KMS-11 (cell line): ENCODE measurements at regions not wholly inside any gene's neighbourhood (a gene's known extent, or its start where the extent isn't known, plus 50 kb on each side); places are given as distances from the start of the nearest gene placed in this dataset.

ENCODE experiments used
- H2AFZ ChIP-seq: fragments of 200-600 bp; sonication (generic); 2 replicates; pipeline ENCODE4 v1.6.1; 2016; ENCODE audit warnings: antibody characterized with exemption, mixed run types, low read depth
- H3K27ac ChIP-seq: fragments of 200-600 bp; sonication (generic); 2 replicates; pipeline ENCODE4 v1.6.1; 2016; ENCODE audit warnings: mild to moderate bottlenecking, mixed run types
- H3K27me3 ChIP-seq: fragments of 200-600 bp; sonication (generic); 2 replicates; pipeline ENCODE4 v1.6.1; 2017; ENCODE audit warnings: mild to moderate bottlenecking, low read depth, mixed run types, moderate library complexity; ENCODE audit not compliant: insufficient read depth
- H3K36me3 ChIP-seq: fragments of 200-600 bp; sonication (generic); 2 replicates; pipeline ENCODE4 v1.6.1; 2017; ENCODE audit warnings: mild to moderate bottlenecking, mixed run types; ENCODE audit not compliant: insufficient read depth
- H3K4me1 ChIP-seq: fragments of 200-600 bp; sonication (generic); 2 replicates; pipeline ENCODE4 v1.6.1; 2016; ENCODE audit warnings: mild to moderate bottlenecking, low read depth, mixed run types; ENCODE audit not compliant: poor library complexity, severe bottlenecking
- H3K4me2 ChIP-seq: fragments of 200-600 bp; sonication (generic); 2 replicates; pipeline ENCODE4 v1.7.0; 2016; ENCODE audit warnings: mild to moderate bottlenecking, mixed run types
- H3K4me3 ChIP-seq: fragments of 200-600 bp; sonication (generic); IDR thresholded peaks from 2 replicates; pipeline ENCODE4 v1.6.1; 2017; ENCODE audit warnings: low read depth, low read length, mixed read lengths; ENCODE audit not compliant: insufficient read depth
- H3K79me2 ChIP-seq: fragments of 200-600 bp; sonication (generic); 2 replicates; pipeline ENCODE4 v1.6.1; 2016; ENCODE audit warnings: low read depth, mixed run types; ENCODE audit not compliant: insufficient read depth
- H3K9ac ChIP-seq: fragments of 200-600 bp; sonication (generic); 2 replicates; pipeline ENCODE4 v1.6.1; 2016; ENCODE audit warnings: mild to moderate bottlenecking, mixed run types
- H4K20me1 ChIP-seq: fragments of 200-600 bp; sonication (generic); 2 replicates; pipeline ENCODE4 v1.6.1; 2016; ENCODE audit warnings: mild to moderate bottlenecking, mixed run types; ENCODE audit not compliant: insufficient read depth
- TF ChIP-seq, protein P1 (sequence below): fragments of 200-600 bp; sonication (generic); conservative IDR thresholded peaks from 2 replicates; pipeline ENCODE4 v1.6.1; 2017; ENCODE audit warnings: low read depth, mild to moderate bottlenecking, antibody characterized with exemption, low read length, moderate library complexity, mixed read lengths

DNA sequence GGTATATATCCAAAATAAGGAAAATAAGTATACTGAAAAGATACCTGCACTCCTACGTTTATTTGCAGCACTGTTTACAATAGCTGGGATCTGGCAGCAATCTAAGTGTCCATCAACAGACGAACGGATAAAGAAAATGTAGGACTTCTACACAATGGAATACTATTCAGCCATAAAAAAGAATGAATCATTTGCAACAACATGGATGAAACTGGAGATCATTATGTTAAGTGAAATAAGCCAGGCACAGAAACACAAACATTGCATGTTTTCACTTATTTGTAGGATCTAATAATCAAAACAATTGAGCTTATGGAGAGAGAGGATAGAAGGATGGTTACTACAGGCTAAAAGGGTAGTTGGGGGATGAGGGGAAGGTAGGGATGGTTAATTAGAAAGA lies 494.0 kb downstream of the UQCRFS1 start:
- TF ChIP-seq, protein P1, sequence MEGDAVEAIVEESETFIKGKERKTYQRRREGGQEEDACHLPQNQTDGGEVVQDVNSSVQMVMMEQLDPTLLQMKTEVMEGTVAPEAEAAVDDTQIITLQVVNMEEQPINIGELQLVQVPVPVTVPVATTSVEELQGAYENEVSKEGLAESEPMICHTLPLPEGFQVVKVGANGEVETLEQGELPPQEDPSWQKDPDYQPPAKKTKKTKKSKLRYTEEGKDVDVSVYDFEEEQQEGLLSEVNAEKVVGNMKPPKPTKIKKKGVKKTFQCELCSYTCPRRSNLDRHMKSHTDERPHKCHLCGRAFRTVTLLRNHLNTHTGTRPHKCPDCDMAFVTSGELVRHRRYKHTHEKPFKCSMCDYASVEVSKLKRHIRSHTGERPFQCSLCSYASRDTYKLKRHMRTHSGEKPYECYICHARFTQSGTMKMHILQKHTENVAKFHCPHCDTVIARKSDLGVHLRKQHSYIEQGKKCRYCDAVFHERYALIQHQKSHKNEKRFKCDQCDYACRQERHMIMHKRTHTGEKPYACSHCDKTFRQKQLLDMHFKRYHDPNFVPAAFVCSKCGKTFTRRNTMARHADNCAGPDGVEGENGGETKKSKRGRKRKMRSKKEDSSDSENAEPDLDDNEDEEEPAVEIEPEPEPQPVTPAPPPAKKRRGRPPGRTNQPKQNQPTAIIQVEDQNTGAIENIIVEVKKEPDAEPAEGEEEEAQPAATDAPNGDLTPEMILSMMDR, result no peak
- Histone ChIP-seq H3K4me2 (no peak overlapping the region), H3K9ac (no peak overlapping the region), H3K4me3 (no peak overlapping the region), H3K27ac (no peak overlapping the region), H3K36me3 (no peaks in the 10 kb centered on the region), H3K27me3 (no peaks in the 10 kb centered on the region), H3K4me1 (no peaks in the 10 kb centered on the region), H4K20me1 (no peaks in the 10 kb centered on the region), H3K79me2 (no peaks in the 10 kb centered on the region), H2AFZ (no peak overlapping the region)

DNA sequence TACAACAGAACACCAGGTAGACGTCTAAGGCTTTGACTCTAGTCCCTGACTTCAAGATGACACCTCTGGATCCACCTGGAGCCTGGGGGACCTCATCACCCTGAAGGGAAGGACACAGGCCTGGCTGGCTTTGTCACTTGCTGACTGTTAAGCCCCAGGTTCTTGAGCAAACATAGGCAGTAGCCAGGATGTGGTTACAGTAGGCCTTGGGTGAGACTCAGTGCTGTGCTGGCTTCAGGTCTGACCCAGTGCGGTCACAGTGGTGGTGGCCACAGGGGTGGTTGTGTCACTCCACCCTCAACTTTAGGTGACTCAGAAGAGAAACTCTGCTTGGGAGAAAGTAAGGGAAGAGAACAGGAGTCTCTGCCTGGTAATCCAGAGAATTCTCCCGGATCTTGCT lies 497.8 kb downstream of the UQCRFS1 start:
- H3K4me1 ChIP-seq, result no peaks in the 10 kb centered on the region
- no peak overlapping the region for H3K27ac ChIP-seq
- no peak overlapping the region for H3K4me2 ChIP-seq
- no peaks in the 10 kb centered on the region for H4K20me1 ChIP-seq
- no peaks in the 10 kb centered on the region for H3K36me3 ChIP-seq
- no peak overlapping the region for H3K9ac ChIP-seq
- no peak overlapping the region for H2AFZ ChIP-seq
- TF ChIP-seq, protein P1, result no peak
- H3K27me3 ChIP-seq, result no peaks in the 10 kb centered on the region
- no peaks in the 10 kb centered on the region for H3K79me2 ChIP-seq
- H3K4me3 ChIP-seq, result no peak overlapping the region

DNA sequence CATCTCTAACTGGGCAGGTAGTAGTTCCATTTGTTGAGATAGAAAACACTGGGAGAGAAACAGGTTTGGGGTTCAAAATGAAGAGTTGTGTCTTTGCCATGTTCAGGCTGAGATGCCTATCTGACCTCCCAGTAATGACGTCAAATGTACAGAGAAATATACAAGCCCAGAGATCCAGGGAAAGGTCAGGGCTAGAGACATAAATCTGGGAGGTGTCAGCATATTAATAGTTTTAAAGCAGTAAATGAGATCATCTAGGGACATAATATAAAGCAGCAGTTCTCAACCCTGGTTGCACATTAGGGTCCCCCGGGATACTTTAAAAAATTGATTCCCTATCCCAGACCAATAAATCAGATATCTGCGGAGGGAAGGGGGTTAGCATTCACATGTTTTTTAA lies 501.5 kb downstream of the UQCRFS1 start:
- Histone ChIP-seq H3K79me2 (no peaks in the 10 kb centered on the region), H3K36me3 (no peaks in the 10 kb centered on the region), H4K20me1 (no peaks in the 10 kb centered on the region), H3K27ac (no peak overlapping the region), H3K4me3 (no peak overlapping the region), H3K9ac (no peak overlapping the region), H2AFZ (no peak overlapping the region), H3K4me1 (no peaks in the 10 kb centered on the region), H3K4me2 (no peak overlapping the region), H3K27me3 (no peaks in the 10 kb centered on the region)
- TF ChIP-seq, protein P1, result no peak

- TF ChIP-seq, protein P1, result peak; percentile 87
- H3K27ac ChIP-seq, result no peak overlapping the region
- H3K4me3 ChIP-seq, result no peak overlapping the region
- no peaks in the 10 kb centered on the region for H4K20me1 ChIP-seq
- no peak overlapping the region for H3K9ac ChIP-seq
- no peaks in the 10 kb centered on the region for H3K27me3 ChIP-seq
- no peak overlapping the region for H2AFZ ChIP-seq
- H3K4me2 ChIP-seq, result no peak overlapping the region
- H3K4me1 ChIP-seq, result no peaks in the 10 kb centered on the region
- H3K79me2 ChIP-seq, result no peaks in the 10 kb centered on the region
- no peaks in the 10 kb centered on the region for H3K36me3 ChIP-seq
These were observed 502.7 kb downstream of the UQCRFS1 start for GRCh38 chr19:28710278-28710677.
